ENCODE measurements at regions not wholly inside any gene's neighbourhood (a gene's known extent, or its start where the extent isn't known, plus 50 kb on each side); places are given as distances from the start of the nearest gene placed in this dataset.

DNA sequence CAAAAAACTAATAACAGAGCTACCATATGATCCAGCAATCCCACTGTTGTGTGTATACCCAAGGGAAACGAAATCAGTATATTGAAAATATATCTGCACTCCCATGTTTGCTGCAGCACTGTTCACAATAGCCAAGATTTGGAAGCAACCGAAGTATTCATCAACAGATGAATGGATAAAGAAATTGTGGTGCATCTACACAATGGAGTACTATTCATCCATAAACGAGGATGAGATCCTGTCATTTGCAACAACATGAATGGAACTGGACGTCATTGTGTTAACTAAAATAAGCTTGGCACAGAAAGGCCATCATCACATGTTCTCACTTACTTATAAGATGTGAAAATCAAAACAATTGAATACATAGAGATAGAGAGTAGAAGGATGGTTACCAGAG lies 402.1 kb downstream of the KCTD8 start:
- TF ChIP-seq, protein P1, sequence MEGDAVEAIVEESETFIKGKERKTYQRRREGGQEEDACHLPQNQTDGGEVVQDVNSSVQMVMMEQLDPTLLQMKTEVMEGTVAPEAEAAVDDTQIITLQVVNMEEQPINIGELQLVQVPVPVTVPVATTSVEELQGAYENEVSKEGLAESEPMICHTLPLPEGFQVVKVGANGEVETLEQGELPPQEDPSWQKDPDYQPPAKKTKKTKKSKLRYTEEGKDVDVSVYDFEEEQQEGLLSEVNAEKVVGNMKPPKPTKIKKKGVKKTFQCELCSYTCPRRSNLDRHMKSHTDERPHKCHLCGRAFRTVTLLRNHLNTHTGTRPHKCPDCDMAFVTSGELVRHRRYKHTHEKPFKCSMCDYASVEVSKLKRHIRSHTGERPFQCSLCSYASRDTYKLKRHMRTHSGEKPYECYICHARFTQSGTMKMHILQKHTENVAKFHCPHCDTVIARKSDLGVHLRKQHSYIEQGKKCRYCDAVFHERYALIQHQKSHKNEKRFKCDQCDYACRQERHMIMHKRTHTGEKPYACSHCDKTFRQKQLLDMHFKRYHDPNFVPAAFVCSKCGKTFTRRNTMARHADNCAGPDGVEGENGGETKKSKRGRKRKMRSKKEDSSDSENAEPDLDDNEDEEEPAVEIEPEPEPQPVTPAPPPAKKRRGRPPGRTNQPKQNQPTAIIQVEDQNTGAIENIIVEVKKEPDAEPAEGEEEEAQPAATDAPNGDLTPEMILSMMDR (conservative IDR thresholded peaks at IDR 0.05 in 1 of 2, IDR thresholded peaks at IDR 0.05 in 1 of 2; ENCODE audit: low read depth in 1 of 2, low read length in 2 of 2), result no peak
- no peak for TF ChIP-seq EZH2 (IDR thresholded peaks at IDR 0.05; ENCODE audit: low read length, missing control alignments)
